Neural cell (in vitro differentiated cells): ENCODE measurements at regions not wholly inside any gene's neighbourhood (a gene's known extent, or its start where the extent isn't known, plus 50 kb on each side); places are given as distances from the start of the nearest gene placed in this dataset.

Experiments
- CTCF ChIP-seq: fragments of 450-650 bp; IDR thresholded peaks from 2 replicates; pipeline ENCODE4 v1.5.1; 2014; ENCODE audit warnings: antibody characterized with exemption, mild to moderate bottlenecking, moderate library complexity; ENCODE audit not compliant: poor library complexity, severe bottlenecking
- EP300 ChIP-seq: fragments of 450-650 bp; conservative IDR thresholded peaks from 2 replicates; pipeline ENCODE4 v1.6.1; 2014; ENCODE audit warnings: antibody characterized with exemption, mild to moderate bottlenecking, moderate library complexity; ENCODE audit not compliant: poor library complexity, severe bottlenecking
- EZH2 ChIP-seq: fragments of 200-600, 300-800 bp; shearing (Covaris generic), sonication (generic); IDR thresholded peaks from 2 replicates; pipeline ENCODE4 v1.6.1; 2014; ENCODE audit warnings: antibody characterized with exemption, low read length, borderline replicate concordance, mild to moderate bottlenecking; ENCODE audit not compliant: insufficient read depth, poor library complexity, severe bottlenecking
- MXI1 ChIP-seq: fragments of 450-650 bp; conservative IDR thresholded peaks from 2 replicates; pipeline ENCODE4 v1.6.1; 2014; ENCODE audit warnings: antibody characterized with exemption, mild to moderate bottlenecking; ENCODE audit not compliant: poor library complexity, severe bottlenecking
- TAF1 ChIP-seq: IDR thresholded peaks from 2 replicates; pipeline ENCODE4 v1.6.1; 2012; ENCODE audit warnings: low read depth

- TF ChIP-seq CTCF: no peak
- TF ChIP-seq EP300: no peak
- TF ChIP-seq EZH2: no peak
- TF ChIP-seq TAF1: no peak
- TF ChIP-seq MXI1: no peak
These were observed 175.5 kb upstream of the PDGFD start for GRCh38 chr11:104339380-104339831.
